Hepatocyte (in vitro differentiated cells): ENCODE measurements at regions not wholly inside any gene's neighbourhood (a gene's known extent, or its start where the extent isn't known, plus 50 kb on each side); places are given as distances from the start of the nearest gene placed in this dataset.

Experiments
- DNase-seq: peaks from one replicate; pipeline ENCODE4 v3.0.0-alpha.2; 2016; ENCODE audit warnings: low spot score
- H2AFZ ChIP-seq: fragments of 200-600 bp; sonication (generic); 2 replicates; pipeline ENCODE4 v1.6.0; 2016; ENCODE audit warnings: antibody characterized with exemption, mild to moderate bottlenecking
- H3K27ac ChIP-seq: fragments of 200-600 bp; sonication (generic); 2 replicates; pipeline ENCODE4 v1.5.1; 2016; ENCODE audit warnings: mild to moderate bottlenecking
- H3K27me3 ChIP-seq: fragments of 200-600 bp; sonication (generic); 2 replicates; pipeline ENCODE4 v1.6.1; 2016
- H3K36me3 ChIP-seq: fragments of 200-600 bp; sonication (generic); replicated peaks from 2 replicates; pipeline ENCODE4 v1.5.1; 2016; ENCODE audit warnings: low read depth; ENCODE audit not compliant: insufficient read depth
- H3K4me1 ChIP-seq: fragments of 200-600 bp; sonication (generic); 2 replicates; pipeline ENCODE4 v1.5.1; 2016; ENCODE audit warnings: mild to moderate bottlenecking, moderate library complexity; ENCODE audit not compliant: insufficient read depth
- H3K4me2 ChIP-seq: fragments of 200-600 bp; sonication (generic); 2 replicates; pipeline ENCODE4 v1.6.0; 2016
- H3K4me3 ChIP-seq: fragments of 200-600 bp; sonication (generic); 2 replicates; pipeline ENCODE4 v1.5.1; 2016; ENCODE audit warnings: mild to moderate bottlenecking
- H3K79me2 ChIP-seq: fragments of 200-600 bp; sonication (generic); 2 replicates; pipeline ENCODE4 v1.6.0; 2017; ENCODE audit warnings: mild to moderate bottlenecking
- H3K9me2 ChIP-seq: fragments of 200-600 bp; sonication (generic); replicated peaks from 2 replicates; pipeline ENCODE4 v1.6.0; 2017; ENCODE audit warnings: mild to moderate bottlenecking; ENCODE audit not compliant: insufficient read depth
- H3K9me3 ChIP-seq: fragments of 200-600 bp; sonication (generic); 2 replicates; pipeline ENCODE4 v1.5.1; 2016; ENCODE audit warnings: low read depth, mild to moderate bottlenecking
- H4K20me1 ChIP-seq: fragments of 200-600 bp; sonication (generic); 2 replicates; pipeline ENCODE4 v1.6.0; 2016; ENCODE audit warnings: mild to moderate bottlenecking; ENCODE audit not compliant: insufficient read depth, poor library complexity, severe bottlenecking
- CTCF ChIP-seq: fragments of 200-600 bp; sonication (generic); IDR thresholded peaks from 2 replicates; pipeline ENCODE4 v1.5.1; 2016; ENCODE audit warnings: antibody characterized with exemption, mild to moderate bottlenecking; ENCODE audit not compliant: poor library complexity
- EZH2 ChIP-seq: fragments of 200-600 bp; sonication (generic); IDR thresholded peaks from 2 replicates; pipeline ENCODE4 v1.6.1; 2016; ENCODE audit warnings: antibody characterized with exemption, mild to moderate bottlenecking, borderline replicate concordance
- EZH2phosphoT487 ChIP-seq: fragments of 200-600 bp; sonication (generic); IDR thresholded peaks from one replicate; pipeline ENCODE4 v1.6.1; 2018; ENCODE audit warnings: antibody characterized with exemption, mild to moderate bottlenecking, low read depth, moderate library complexity; ENCODE audit not compliant: unreplicated experiment, severe bottlenecking
- WGBS: methylation state at CpG from one replicate; pipeline ENCODE4 v1.1.6; 2016; ENCODE audit warnings: low lambda C conversion rate; ENCODE audit errors: missing lambda C conversion rate; 5-methylcytosine and 5-hydroxymethylcytosine counted together

GRCh38 chr13:85853901-85854663, 54.9 kb upstream of the SLITRK6 start:
- Histone ChIP-seq H3K9me2 (no peaks in the 10 kb centered on the region), H3K9me3 (no peaks in the 10 kb centered on the region), H4K20me1 (no peaks in the 10 kb centered on the region), H2AFZ (no peak overlapping the region), H3K4me2 (no peak overlapping the region), H3K79me2 (no peaks in the 10 kb centered on the region), H3K4me1 (no peaks in the 10 kb centered on the region), H3K27me3 (no peaks in the 10 kb centered on the region), H3K36me3 (no peaks in the 10 kb centered on the region), H3K27ac (no peak overlapping the region), H3K4me3 (no peak overlapping the region)
- TF ChIP-seq EZH2 = no peak
- TF ChIP-seq EZH2phosphoT487 = no peak
- no peak for TF ChIP-seq CTCF
- WGBS = 87% methylated on average over 11 of the region's 11 CpGs
- DNase-seq = no peak

- H3K4me1 ChIP-seq = no peaks in the 10 kb centered on the region
- H3K4me3 ChIP-seq = no peak overlapping the region
- H3K4me2 ChIP-seq = no peak overlapping the region
- no peaks in the 10 kb centered on the region for H3K36me3 ChIP-seq
- DNase-seq = no peak
- H2AFZ ChIP-seq = no peak overlapping the region
- no peaks in the 10 kb centered on the region for H3K27me3 ChIP-seq
- H3K9me2 ChIP-seq = no peaks in the 10 kb centered on the region
- H3K27ac ChIP-seq = no peak overlapping the region
- no peaks in the 10 kb centered on the region for H4K20me1 ChIP-seq
- TF ChIP-seq EZH2 = no peak
- TF ChIP-seq EZH2phosphoT487 = no peak
- TF ChIP-seq CTCF = no peak
- H3K9me3 ChIP-seq = no peaks in the 10 kb centered on the region
- WGBS = 82% methylated on average over 8 of the region's 8 CpGs
- H3K79me2 ChIP-seq = no peaks in the 10 kb centered on the region
Measured at GRCh38 chr13:85853161-85853894, 54.1 kb upstream of the SLITRK6 start.
